Muscle layer of colon (tissue), 2 donors: ENCODE measurements at regions not wholly inside any gene's neighbourhood (a gene's known extent, or its start where the extent isn't known, plus 50 kb on each side); places are given as distances from the start of the nearest gene placed in this dataset.
A peak's percentile ranks its signal among the peaks of the same experiment; 100 is the strongest.

Source experiments
- H3K27ac ChIP-seq: one replicate; pipeline ENCODE4 v1.7.0; 2013; ENCODE audit warnings: low read depth, mild to moderate bottlenecking, low read length, moderate library complexity
- H3K27me3 ChIP-seq, 2 donors: one replicate each; pipeline ENCODE4 v1.7.0; 2013; ENCODE audit warnings: low read length in 2 of 2, mild to moderate bottlenecking in 2 of 2; ENCODE audit not compliant: insufficient read depth in 2 of 2, control insufficient read depth in 1 of 2
- H3K36me3 ChIP-seq: one replicate; pipeline ENCODE4 v1.7.0; 2013; ENCODE audit warnings: mild to moderate bottlenecking, low read length; ENCODE audit not compliant: insufficient read depth
- H3K4me1 ChIP-seq: one replicate; pipeline ENCODE4 v1.7.0; 2013; ENCODE audit warnings: mild to moderate bottlenecking, low read length; ENCODE audit not compliant: insufficient read depth
- H3K4me3 ChIP-seq, 2 donors: one replicate each; pipeline ENCODE4 v1.7.0; 2013; ENCODE audit warnings: low read length in 2 of 2, low read depth in 1 of 2, mild to moderate bottlenecking in 1 of 2, moderate library complexity in 1 of 2
- H3K9ac ChIP-seq: one replicate; pipeline ENCODE4 v1.7.0; 2013; ENCODE audit warnings: low read length
- H3K9me3 ChIP-seq: one replicate; pipeline ENCODE4 v1.7.0; 2013; ENCODE audit warnings: mild to moderate bottlenecking, low read length
- donor health status: abdominal sarcoma.
- donor health status: Adenocarcinoma of cecum.

DNA sequence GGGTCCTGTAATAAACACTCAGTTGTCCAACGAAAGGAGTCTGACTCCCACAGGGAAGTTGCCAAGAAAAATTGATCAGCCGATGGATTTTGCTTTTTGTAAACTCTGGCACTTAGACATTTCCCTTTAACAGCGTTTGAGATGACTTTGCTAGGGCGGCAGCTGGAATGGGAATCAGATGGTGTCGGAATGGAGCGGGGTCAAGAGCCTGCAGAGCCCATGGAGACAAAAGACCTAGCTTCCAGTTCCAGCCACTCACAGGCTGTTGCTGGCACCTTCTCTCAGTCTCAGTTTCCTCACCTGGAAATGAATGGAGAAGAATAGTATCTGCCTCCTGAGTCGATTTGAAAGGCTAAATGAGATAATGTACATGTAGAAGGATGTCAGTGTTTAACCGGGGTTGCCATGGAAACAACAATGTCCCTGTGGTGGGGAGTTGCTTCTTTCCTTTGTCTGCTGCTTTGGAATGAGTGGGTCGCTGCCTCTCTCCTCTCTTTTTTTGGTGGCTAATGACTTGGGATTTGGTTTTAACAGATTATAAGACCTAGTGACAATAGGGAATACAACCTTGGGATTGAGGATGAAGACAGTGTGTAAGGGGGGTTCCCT is 137.4 kb downstream of the GAS1 start:
- no peaks in the 10 kb centered on the region for H3K9me3 ChIP-seq
- peaks cover 14% of the 10 kb centered on the region for H3K4me1 ChIP-seq

DNA sequence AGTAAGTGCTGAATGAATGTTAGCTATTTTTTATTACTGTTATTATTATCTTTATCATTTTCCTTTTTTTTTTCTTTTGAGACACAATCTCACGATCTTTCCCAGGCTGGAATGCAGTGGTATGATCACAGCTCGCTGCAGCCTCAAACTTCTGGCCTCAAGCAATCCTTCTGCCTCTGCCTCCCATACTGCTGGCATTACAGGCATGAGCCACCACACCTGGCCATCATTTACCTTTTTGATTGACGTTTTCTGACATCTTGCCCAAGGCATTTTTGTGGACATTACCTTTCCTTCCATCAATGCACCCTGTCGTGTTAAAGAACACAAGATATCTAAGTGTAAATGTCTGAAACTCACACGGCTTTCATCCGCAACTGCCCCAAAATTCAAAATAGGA is 138.2 kb downstream of the GAS1 start:
- Histone ChIP-seq H3K4me3 (no peak overlapping the region), H3K36me3 (no peaks in the 10 kb centered on the region), H3K9ac (no peak overlapping the region), H3K27me3 (no peaks in the 10 kb centered on the region), H3K27ac (no peak overlapping the region), H3K4me1 (peaks cover 14% of the 10 kb centered on the region), H3K9me3 (no peaks in the 10 kb centered on the region)

More for the DNA sequence above, 137.4 kb downstream of the GAS1 start:
- Histone ChIP-seq H3K27me3 (no peaks in the 10 kb centered on the region), H3K9ac (no peak overlapping the region), H3K4me3 (no peak overlapping the region), H3K27ac (no peak overlapping the region), H3K36me3 (no peaks in the 10 kb centered on the region)

DNA sequence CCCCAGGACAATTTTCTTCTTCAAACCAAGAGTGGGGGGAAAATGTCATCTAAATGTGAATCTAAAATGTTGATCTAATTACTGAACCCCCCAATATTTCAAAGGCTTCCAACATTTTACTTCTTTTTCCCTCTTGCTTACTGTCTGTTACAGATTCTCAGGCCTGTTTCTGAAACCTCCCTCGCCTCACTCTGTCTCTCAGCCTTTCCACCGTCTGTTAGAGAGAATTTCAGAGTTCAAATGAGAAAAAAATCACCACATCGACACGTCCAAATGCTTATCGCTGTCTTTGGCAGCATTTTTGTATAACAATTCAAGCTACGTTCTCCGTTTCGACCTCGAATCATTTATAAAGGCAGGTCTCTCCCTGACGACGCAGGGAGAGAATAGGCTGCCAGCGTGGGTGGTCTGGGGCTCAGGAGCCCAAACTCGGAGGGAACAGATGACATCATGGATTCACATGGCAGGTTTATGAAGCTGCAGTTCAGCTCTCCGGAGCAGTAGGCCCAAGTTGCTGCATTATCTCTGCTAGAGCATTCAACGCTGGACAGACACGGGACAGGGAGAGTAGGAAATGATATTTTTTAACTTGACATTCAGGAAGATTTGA is 139.8 kb downstream of the GAS1 start:
- Histone ChIP-seq H3K9me3 (no peaks in the 10 kb centered on the region), H3K4me3 (no peak overlapping the region), H3K9ac (no peak overlapping the region), H3K4me1 (peaks cover 14% of the 10 kb centered on the region), H3K27ac (no peak overlapping the region), H3K27me3 (no peaks in the 10 kb centered on the region), H3K36me3 (no peaks in the 10 kb centered on the region)

DNA sequence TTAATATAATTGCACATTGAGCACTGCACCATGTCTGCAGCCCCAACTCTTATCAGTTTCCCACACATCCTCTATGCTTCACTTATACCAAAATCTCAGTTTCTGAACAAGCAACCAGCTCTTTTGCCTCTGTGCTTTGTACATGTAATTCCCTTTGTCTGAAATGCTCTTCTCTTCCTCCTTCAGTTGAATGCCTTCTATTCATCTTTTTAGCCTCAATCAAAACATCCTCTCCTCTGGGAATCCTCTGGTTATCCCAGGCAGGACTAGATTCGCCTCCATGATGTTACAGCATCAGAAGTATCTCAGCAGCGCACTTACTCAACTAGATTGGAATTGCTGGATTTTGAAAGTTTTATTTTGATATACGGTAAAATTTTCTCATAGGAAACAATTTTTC is 143.3 kb downstream of the GAS1 start:
- Histone ChIP-seq H3K4me1 (peaks cover 17% of the 10 kb centered on the region), H3K27me3 (no peaks in the 10 kb centered on the region), H3K27ac (no peak overlapping the region), H3K4me3 (no peak overlapping the region), H3K36me3 (no peaks in the 10 kb centered on the region), H3K9ac (no peak overlapping the region), H3K9me3 (no peaks in the 10 kb centered on the region)

DNA sequence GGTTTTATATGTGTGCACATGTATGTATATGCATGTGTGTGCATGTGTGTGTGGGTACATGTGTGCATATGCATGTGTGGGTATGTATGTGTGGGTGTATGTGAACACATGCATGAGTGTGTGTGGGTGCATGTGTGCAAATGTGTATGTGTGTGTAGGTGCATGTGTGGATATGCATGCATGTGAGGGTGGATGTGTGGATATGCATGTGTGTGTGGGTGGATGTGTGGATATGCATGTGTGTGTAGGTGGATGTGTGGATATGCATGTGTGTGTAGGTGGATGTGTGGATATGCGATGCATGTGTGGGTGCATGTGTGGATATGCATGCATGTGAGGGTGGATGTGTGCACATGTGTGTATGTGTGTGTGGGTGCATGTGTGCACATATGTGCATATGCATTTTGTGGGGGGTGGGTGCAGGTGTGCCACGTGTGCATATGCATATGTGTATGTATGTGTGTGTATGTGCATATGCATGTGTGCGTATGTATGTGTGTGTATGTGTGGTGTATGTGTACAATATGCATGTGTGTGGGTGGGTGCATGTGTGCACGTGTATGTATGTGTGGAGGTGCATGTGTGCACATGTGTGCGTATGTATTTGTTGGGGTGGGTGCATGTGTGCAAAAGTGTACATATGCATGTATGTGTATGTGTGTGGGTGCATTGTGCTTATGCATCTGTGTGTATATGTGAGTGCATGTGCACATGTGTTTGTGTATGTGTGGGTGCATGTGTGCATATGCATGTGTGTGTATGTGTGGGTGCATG is 144.2 kb downstream of the GAS1 start:
- Histone ChIP-seq H3K27ac (no peak overlapping the region), H3K9ac (no peak overlapping the region), H3K27me3 (no peaks in the 10 kb centered on the region), H3K4me3 (no peak overlapping the region), H3K36me3 (no peaks in the 10 kb centered on the region), H3K4me1 (peaks cover 16% of the 10 kb centered on the region), H3K9me3 (no peaks in the 10 kb centered on the region)

DNA sequence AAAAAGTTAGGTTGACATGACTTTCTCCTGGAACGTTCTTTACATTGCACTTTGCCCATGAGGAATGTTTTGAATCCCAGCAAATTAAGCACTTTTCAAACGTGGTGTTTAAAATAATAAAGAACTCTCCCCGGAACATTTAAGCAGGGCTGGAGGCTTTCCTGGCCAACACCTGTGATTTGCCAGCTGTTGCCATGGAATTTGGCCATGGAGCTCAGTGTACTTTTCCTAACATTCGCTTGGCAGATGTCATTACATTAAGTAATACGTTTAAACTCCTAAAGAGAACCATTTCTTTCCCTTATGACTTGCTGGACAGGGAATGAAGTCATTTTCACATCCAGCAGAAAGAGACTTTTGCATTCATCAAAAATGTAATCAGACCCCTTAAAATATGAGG is 146.1 kb downstream of the GAS1 start:
- no peak overlapping the region for H3K9ac ChIP-seq
- H3K4me1 ChIP-seq = peaks cover 5% of the 10 kb centered on the region
- H3K9me3 ChIP-seq = no peaks in the 10 kb centered on the region
- H3K4me3 ChIP-seq = no peak overlapping the region
- H3K27ac ChIP-seq = no peak overlapping the region
- H3K27me3 ChIP-seq = no peaks in the 10 kb centered on the region
- no peaks in the 10 kb centered on the region for H3K36me3 ChIP-seq

DNA sequence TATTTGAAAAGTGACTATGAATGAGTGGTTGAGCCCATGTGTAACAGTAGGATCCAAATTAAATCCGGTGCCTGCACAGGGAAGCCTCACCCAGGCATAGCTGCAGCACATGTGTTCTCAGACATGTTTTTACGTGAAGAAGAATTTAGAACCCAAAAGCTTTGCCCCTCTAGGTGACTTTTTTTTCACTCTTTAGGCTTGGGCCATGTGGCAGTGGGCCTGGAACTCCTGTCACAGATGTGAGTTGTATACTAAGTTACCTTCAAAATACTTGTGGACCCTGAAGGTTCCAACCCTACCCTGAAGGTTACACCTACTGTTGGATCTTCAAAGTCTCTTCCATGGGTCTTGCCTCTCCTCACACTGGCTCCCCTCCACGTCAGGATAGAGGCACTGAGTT is 146.6 kb downstream of the GAS1 start:
- Histone ChIP-seq H3K4me3 (no peak overlapping the region), H3K9me3 (no peaks in the 10 kb centered on the region), H3K27ac (no peak overlapping the region), H3K27me3 (no peaks in the 10 kb centered on the region), H3K36me3 (no peaks in the 10 kb centered on the region), H3K9ac (no peak overlapping the region), H3K4me1 (peaks cover 11% of the 10 kb centered on the region)

DNA sequence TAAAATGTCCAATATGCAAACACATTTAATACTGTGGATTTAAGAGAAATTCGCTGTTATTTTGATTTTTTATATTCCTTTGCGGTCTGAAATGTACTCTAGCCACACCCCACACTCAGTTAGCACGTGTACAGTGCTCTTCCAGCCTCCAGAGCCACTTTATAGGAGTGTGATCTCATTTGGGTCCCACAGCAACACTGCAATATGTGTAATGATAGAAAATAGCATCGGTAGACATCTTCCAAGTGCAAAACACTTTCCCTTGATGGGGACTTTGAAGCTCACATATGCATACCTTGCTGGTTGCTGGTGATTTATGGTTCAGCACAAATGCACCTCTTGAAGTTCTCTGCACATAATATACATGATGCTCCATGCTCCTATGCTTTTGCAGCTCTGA is 148.3 kb downstream of the GAS1 start:
- H3K4me3 ChIP-seq = no peak overlapping the region
- no peaks in the 10 kb centered on the region for H3K36me3 ChIP-seq
- H3K27ac ChIP-seq = no peak overlapping the region
- H3K27me3 ChIP-seq = no peaks in the 10 kb centered on the region
- H3K9me3 ChIP-seq = no peaks in the 10 kb centered on the region
- peaks cover 28% of the 10 kb centered on the region for H3K4me1 ChIP-seq
- H3K9ac ChIP-seq = no peak overlapping the region

DNA sequence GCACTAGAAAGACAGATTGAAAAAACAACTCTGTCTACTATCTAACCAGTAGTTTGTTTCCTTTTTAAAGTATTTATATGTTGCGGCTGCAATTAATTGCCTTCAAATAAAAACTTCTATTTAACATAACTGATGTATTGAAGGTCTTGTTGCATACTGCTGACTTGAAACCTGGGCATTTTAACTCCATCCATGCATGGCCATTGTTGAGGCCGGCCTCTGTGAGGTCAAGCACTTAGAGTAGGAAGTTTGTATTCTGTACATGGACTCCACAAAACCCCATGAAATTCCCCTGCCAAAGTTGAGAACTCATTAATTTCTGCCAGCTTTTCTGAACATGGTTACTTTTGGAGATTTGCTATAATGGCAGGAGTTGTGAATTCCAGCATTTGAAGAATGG is 150.6 kb downstream of the GAS1 start:
- Histone ChIP-seq H3K9ac (no peak overlapping the region), H3K4me1 (peaks cover 28% of the 10 kb centered on the region), H3K9me3 (no peaks in the 10 kb centered on the region), H3K27ac (no peak overlapping the region), H3K4me3 (no peak overlapping the region), H3K27me3 (no peaks in the 10 kb centered on the region), H3K36me3 (no peaks in the 10 kb centered on the region)

DNA sequence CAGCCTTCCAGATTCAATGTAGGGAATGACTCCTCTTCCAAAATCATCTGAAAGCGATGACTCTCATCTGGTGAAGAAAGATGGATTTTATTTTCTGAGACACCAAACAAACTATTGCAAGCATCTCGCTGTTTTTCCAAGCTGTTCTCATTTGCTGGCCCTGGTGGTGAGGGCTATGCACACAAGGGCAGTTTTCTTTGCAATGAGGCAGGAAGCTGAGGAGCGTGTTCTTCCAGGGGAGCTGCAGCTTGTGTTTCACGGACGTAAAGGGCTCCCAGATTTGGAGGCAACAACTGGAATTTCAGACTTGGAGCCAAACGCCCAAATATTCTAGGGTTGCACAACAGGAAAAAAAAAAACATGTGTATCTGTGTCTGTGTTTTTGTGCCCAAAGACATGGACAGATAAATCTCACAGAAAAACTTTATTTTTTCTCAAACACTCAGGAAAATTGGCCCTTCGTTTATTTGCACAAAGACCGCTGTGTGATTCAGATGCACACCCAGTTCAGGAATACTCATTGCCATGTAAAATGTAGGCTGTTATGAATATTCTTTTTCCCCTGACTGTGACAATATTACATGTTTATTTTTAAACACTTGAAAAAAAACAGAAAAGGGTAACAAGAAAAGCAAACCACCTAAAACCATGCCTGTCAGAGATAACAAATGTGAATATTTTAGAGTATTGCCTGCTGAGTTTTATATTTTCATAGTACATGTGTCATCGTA is 151.3 kb downstream of the GAS1 start:
- Histone ChIP-seq H3K36me3 (no peaks in the 10 kb centered on the region), H3K27me3 (no peaks in the 10 kb centered on the region), H3K9me3 (no peaks in the 10 kb centered on the region), H3K9ac (no peak overlapping the region), H3K4me3 (no peak overlapping the region), H3K4me1 (peaks cover 24% of the 10 kb centered on the region), H3K27ac (no peak overlapping the region)

DNA sequence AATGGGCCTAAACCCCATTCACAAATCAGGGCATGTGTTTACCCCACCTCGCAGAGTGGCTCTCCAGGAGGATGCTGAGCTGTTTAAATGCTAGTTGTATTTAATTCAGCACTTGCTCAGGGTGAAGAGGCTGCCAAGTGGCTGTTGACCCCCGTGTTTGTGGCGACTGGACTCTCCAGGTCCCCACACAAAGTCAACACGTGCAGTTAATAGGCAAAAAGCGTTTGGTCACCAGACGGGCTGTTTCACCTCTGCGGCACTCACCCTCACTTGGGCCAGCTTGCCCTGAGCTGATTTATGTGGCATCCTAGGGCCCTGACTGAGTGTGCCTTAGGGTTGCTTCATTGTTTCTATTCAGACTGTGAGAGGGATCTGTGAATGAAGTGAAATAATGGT is 152.3 kb downstream of the GAS1 start:
- Histone ChIP-seq H3K9me3 (no peaks in the 10 kb centered on the region), H3K27ac (no peak overlapping the region), H3K27me3 (no peaks in the 10 kb centered on the region), H3K4me1 (peaks cover 24% of the 10 kb centered on the region), H3K36me3 (no peaks in the 10 kb centered on the region), H3K9ac (no peak overlapping the region), H3K4me3 (peak overlapping the region in 1 of 2 donors; percentile 24)
